ENCODE measurements at regions not wholly inside any gene's neighbourhood (a gene's known extent, or its start where the extent isn't known, plus 50 kb on each side); places are given as distances from the start of the nearest gene placed in this dataset.

DNA sequence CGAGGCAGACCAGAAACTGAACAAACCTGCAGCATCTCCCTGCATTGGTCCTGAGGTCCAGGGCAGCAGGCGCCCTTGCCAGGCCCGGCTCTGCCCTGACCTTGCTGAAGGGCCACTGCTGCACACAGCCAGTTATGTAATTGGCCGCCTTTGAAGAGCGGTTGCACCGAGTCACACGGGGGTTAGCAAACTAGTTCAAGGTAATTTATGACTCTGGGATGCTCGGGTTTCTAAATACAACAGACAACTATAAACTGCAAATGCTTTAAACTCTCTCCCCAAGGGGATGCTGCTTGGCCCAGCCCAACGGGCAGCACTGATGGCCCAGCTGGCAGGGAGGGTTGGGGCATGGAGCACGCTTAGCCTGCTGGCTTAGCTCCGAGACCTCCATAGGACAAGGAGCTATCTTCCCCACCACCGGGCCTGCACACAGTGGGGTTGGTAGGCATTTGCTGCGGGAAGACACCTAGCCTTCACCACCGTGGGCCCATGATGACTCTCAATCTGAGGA is 60.3 kb upstream of the IQSEC1 start:
- H3K9ac ChIP-seq (ENCODE audit: low read depth, low read length) = no peak overlapping the region
- H3K27me3 ChIP-seq (ENCODE audit: control insufficient read depth, insufficient read depth, low read length) = no peaks in the 10 kb centered on the region
- no peak overlapping the region for H3K4me3 ChIP-seq (ENCODE audit: low read depth, low read length)
- no peaks in the 10 kb centered on the region for H3K9me3 ChIP-seq (ENCODE audit: control insufficient read depth, insufficient read depth, low read length)
- no peaks in the 10 kb centered on the region for H3K4me1 ChIP-seq (ENCODE audit: control insufficient read depth, insufficient read depth, low read length)
- no peaks in the 10 kb centered on the region for H3K36me3 ChIP-seq (ENCODE audit: control insufficient read depth, insufficient read depth, low read length)

DNA sequence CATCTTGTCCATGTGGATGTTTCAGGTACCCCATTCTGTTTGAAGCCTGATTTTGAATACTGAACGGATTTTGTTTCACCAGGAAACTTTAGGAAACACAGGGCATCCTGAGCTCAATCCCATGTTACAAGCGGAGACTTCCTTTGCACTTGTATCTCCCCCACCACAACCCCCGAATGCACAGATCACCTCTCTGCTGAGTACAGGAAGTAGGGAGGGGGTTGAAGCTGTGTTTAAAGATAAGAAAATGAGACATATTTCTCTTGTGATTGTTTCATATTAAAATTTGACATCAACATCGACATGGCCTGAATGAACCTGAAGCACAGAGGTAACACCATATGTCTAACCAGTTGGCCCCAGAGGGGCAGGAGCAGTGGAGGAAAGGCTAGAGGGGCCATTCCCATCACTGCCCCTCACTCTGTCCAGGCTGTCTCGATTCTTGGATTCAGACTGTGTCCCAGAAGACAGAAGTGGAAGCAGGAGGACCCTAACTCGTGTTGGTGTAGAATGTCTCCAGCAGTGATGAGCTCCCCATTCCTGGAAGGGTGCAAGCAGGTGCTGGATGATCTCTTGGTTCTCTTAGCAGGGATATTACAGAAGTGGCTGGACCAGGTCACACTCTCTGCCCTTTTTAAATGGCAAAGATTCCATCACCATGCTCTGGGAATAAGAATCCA is 59.6 kb upstream of the IQSEC1 start:
- no peaks in the 10 kb centered on the region for H3K4me1 ChIP-seq (ENCODE audit: control insufficient read depth, insufficient read depth, low read length)
- no peaks in the 10 kb centered on the region for H3K27me3 ChIP-seq (ENCODE audit: control insufficient read depth, insufficient read depth, low read length)
- no peak overlapping the region for H3K4me3 ChIP-seq (ENCODE audit: low read depth, low read length)
- no peaks in the 10 kb centered on the region for H3K9me3 ChIP-seq (ENCODE audit: control insufficient read depth, insufficient read depth, low read length)
- no peak overlapping the region for H3K9ac ChIP-seq (ENCODE audit: low read depth, low read length)
- H3K36me3 ChIP-seq (ENCODE audit: control insufficient read depth, insufficient read depth, low read length) = no peaks in the 10 kb centered on the region

DNA sequence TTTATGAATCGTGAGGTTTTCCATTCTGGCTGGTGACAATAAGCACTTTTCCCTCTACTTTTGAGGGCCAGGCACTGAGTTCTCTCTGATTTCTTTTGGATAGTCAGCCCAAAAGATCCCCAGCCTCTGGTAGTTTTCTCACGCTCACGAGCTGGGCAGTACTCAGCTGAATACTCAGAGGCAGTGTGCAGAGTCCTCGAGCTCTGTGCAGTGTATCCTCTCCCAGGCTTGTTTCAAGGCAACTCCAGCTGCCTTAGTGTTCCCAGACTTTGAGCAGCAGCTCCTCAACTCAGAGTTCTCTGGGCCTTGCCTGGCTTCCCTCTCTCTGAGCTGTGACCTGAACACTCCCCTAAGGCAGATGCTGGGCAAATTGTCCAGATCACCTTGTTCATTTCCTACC is 59.1 kb upstream of the IQSEC1 start:
- no peak overlapping the region for H3K4me3 ChIP-seq (ENCODE audit: low read depth, low read length)
- no peaks in the 10 kb centered on the region for H3K36me3 ChIP-seq (ENCODE audit: control insufficient read depth, insufficient read depth, low read length)
- no peaks in the 10 kb centered on the region for H3K9me3 ChIP-seq (ENCODE audit: control insufficient read depth, insufficient read depth, low read length)
- H3K4me1 ChIP-seq (ENCODE audit: control insufficient read depth, insufficient read depth, low read length) = no peaks in the 10 kb centered on the region
- no peak overlapping the region for H3K9ac ChIP-seq (ENCODE audit: low read depth, low read length)
- no peaks in the 10 kb centered on the region for H3K27me3 ChIP-seq (ENCODE audit: control insufficient read depth, insufficient read depth, low read length)

- no peak overlapping the region for H3K4me3 ChIP-seq (ENCODE audit: low read depth, low read length)
- no peak overlapping the region for H3K9ac ChIP-seq (ENCODE audit: low read depth, low read length)
- no peaks in the 10 kb centered on the region for H3K36me3 ChIP-seq (ENCODE audit: control insufficient read depth, insufficient read depth, low read length)
- H3K9me3 ChIP-seq (ENCODE audit: control insufficient read depth, insufficient read depth, low read length) = no peaks in the 10 kb centered on the region
- H3K27me3 ChIP-seq (ENCODE audit: control insufficient read depth, insufficient read depth, low read length) = no peaks in the 10 kb centered on the region
- H3K4me1 ChIP-seq (ENCODE audit: control insufficient read depth, insufficient read depth, low read length) = no peaks in the 10 kb centered on the region
These were observed 57.4 kb upstream of the IQSEC1 start for GRCh38 chr3:13130464-13131193.

- H3K9ac ChIP-seq (ENCODE audit: low read depth, low read length) = no peak overlapping the region
- no peaks in the 10 kb centered on the region for H3K36me3 ChIP-seq (ENCODE audit: control insufficient read depth, insufficient read depth, low read length)
- no peak overlapping the region for H3K4me3 ChIP-seq (ENCODE audit: low read depth, low read length)
- no peaks in the 10 kb centered on the region for H3K9me3 ChIP-seq (ENCODE audit: control insufficient read depth, insufficient read depth, low read length)
- H3K4me1 ChIP-seq (ENCODE audit: control insufficient read depth, insufficient read depth, low read length) = no peaks in the 10 kb centered on the region
- H3K27me3 ChIP-seq (ENCODE audit: control insufficient read depth, insufficient read depth, low read length) = no peaks in the 10 kb centered on the region
These were observed 52.1 kb upstream of the IQSEC1 start for GRCh38 chr3:13125092-13126015.

DNA sequence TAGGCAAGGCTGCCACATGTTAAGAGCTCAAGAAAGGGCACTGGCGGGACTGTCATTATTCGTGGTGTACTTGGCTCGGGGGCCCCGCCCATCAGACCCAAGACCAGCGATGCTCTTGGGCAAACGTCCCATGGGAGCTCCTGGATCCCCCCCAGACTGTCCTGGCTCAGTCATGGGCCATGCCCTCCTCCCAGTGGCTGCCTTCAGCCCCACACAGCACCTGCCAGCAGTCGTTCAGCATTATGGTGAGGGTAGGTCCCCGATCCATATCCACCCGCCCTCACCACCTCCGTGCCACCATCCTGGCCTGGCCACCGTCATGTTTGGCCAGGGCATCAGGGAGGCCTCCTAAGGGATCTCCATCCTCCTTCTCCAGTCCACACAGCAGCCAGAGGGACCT is 51.4 kb upstream of the IQSEC1 start:
- H3K9me3 ChIP-seq (ENCODE audit: control insufficient read depth, insufficient read depth, low read length) = no peaks in the 10 kb centered on the region
- H3K4me1 ChIP-seq (ENCODE audit: control insufficient read depth, insufficient read depth, low read length) = no peaks in the 10 kb centered on the region
- no peaks in the 10 kb centered on the region for H3K36me3 ChIP-seq (ENCODE audit: control insufficient read depth, insufficient read depth, low read length)
- no peak overlapping the region for H3K9ac ChIP-seq (ENCODE audit: low read depth, low read length)
- H3K27me3 ChIP-seq (ENCODE audit: control insufficient read depth, insufficient read depth, low read length) = no peaks in the 10 kb centered on the region
- no peak overlapping the region for H3K4me3 ChIP-seq (ENCODE audit: low read depth, low read length)

GRCh38 chr3:13123765-13124164 is 50.5 kb upstream of the IQSEC1 start:
- Histone ChIP-seq H3K27me3 (ENCODE audit: control insufficient read depth, insufficient read depth, low read length) (no peaks in the 10 kb centered on the region), H3K36me3 (ENCODE audit: control insufficient read depth, insufficient read depth, low read length) (no peaks in the 10 kb centered on the region), H3K9me3 (ENCODE audit: control insufficient read depth, insufficient read depth, low read length) (no peaks in the 10 kb centered on the region), H3K4me3 (ENCODE audit: low read depth, low read length) (no peak overlapping the region), H3K9ac (ENCODE audit: low read depth, low read length) (no peak overlapping the region), H3K4me1 (ENCODE audit: control insufficient read depth, insufficient read depth, low read length) (no peaks in the 10 kb centered on the region)

- Histone ChIP-seq H3K27me3 (ENCODE audit: control insufficient read depth, insufficient read depth, low read length) (no peaks in the 10 kb centered on the region), H3K36me3 (ENCODE audit: control insufficient read depth, insufficient read depth, low read length) (no peaks in the 10 kb centered on the region), H3K4me3 (ENCODE audit: low read depth, low read length) (no peak overlapping the region), H3K4me1 (ENCODE audit: control insufficient read depth, insufficient read depth, low read length) (no peaks in the 10 kb centered on the region), H3K9me3 (ENCODE audit: control insufficient read depth, insufficient read depth, low read length) (no peaks in the 10 kb centered on the region), H3K9ac (ENCODE audit: low read depth, low read length) (no peak overlapping the region)
These were observed 49.9 kb upstream of the IQSEC1 start for GRCh38 chr3:13123013-13123654.
